ENCODE measurements at regions not wholly inside any gene's neighbourhood (a gene's known extent, or its start where the extent isn't known, plus 50 kb on each side); places are given as distances from the start of the nearest gene placed in this dataset.

GRCh38 chr16:52078716-52079655 lies 468.0 kb downstream of the TOX3 start:
- no peaks in the 10 kb centered on the region for H3K4me1 ChIP-seq
- peaks cover 0 to 3% (median 0%) of the 10 kb centered on the region in 3 donors for H3K27me3 ChIP-seq (ENCODE audit: insufficient read depth in 3 of 3, low read length in 2 of 3)
- H3K9me3 ChIP-seq, result no peaks in the 10 kb centered on the region
- H3K4me3 ChIP-seq, result no peak overlapping the region
- intact Hi-C loops (cut with DNase I), result no loop called here
- TF ChIP-seq CTCF (IDR thresholded peaks at IDR 0.05), result no peak
- H3K36me3 ChIP-seq (ENCODE audit: insufficient read depth in 1 of 2, low read depth in 1 of 2), result no peaks in the 10 kb centered on the region
- WGBS, 3 donors, result 90 to 92% (median 91%) methylated on average over 3 of the region's 3 CpGs
- ATAC-seq (no peak), DNase-seq (no peak)
- no peak overlapping the region for H3K27ac ChIP-seq

- no peak overlapping the region for H3K27ac ChIP-seq
- H3K9me3 ChIP-seq, result no peaks in the 10 kb centered on the region
- DNase-seq (no peak), ATAC-seq (no peak)
- H3K27me3 ChIP-seq (ENCODE audit: insufficient read depth in 3 of 3, low read length in 2 of 3), result peaks cover 0 to 3% (median 0%) of the 10 kb centered on the region in 3 donors
- no peaks in the 10 kb centered on the region for H3K36me3 ChIP-seq (ENCODE audit: insufficient read depth in 1 of 2, low read depth in 1 of 2)
- intact Hi-C loops (cut with DNase I), result no loop called here
- no peak for TF ChIP-seq CTCF (IDR thresholded peaks at IDR 0.05)
- H3K4me1 ChIP-seq, result no peaks in the 10 kb centered on the region
- 68 to 84% (median 77%) methylated on average over 5 of the region's 5 CpGs for WGBS, 3 donors
- H3K4me3 ChIP-seq, result no peak overlapping the region
These were observed 469.3 kb downstream of the TOX3 start for GRCh38 chr16:52077607-52078006.

GRCh38 chr16:52076801-52077201 lies 470.1 kb downstream of the TOX3 start:
- intact Hi-C loops (cut with DNase I), result no loop called here
- H3K36me3 ChIP-seq (ENCODE audit: insufficient read depth in 1 of 2, low read depth in 1 of 2), result no peaks in the 10 kb centered on the region
- no peaks in the 10 kb centered on the region for H3K4me1 ChIP-seq
- whole genome bisulfite sequencing, 3 donors, result 55 to 75% (median 58%) methylated on average over 3 of the region's 3 CpGs
- ATAC-seq (no peak), DNase-seq (no peak)
- H3K4me3 ChIP-seq, result no peak overlapping the region
- H3K27ac ChIP-seq, result no peak overlapping the region
- H3K9me3 ChIP-seq, result no peaks in the 10 kb centered on the region
- H3K27me3 ChIP-seq (ENCODE audit: insufficient read depth in 3 of 3, low read length in 2 of 3), result peaks cover 0 to 3% (median 0%) of the 10 kb centered on the region in 3 donors
- no peak for TF ChIP-seq CTCF (IDR thresholded peaks at IDR 0.05)

- intact Hi-C loops (cut with DNase I), result no loop called here
- Histone ChIP-seq H3K36me3 (ENCODE audit: insufficient read depth in 1 of 2, low read depth in 1 of 2) (no peaks in the 10 kb centered on the region), H3K4me1 (no peaks in the 10 kb centered on the region), H3K9me3 (no peaks in the 10 kb centered on the region), H3K27ac (no peak overlapping the region), H3K4me3 (no peak overlapping the region), H3K27me3 (ENCODE audit: insufficient read depth in 3 of 3, low read length in 2 of 3) (peaks cover 0 to 3% (median 0%) of the 10 kb centered on the region in 3 donors)
- ATAC-seq (no peak), DNase-seq (no peak)
- WGBS, 3 donors, result 84 to 85% (median 85%) methylated on average over 6 of the region's 6 CpGs
- no peak for TF ChIP-seq CTCF (IDR thresholded peaks at IDR 0.05)
These were observed 470.6 kb downstream of the TOX3 start for GRCh38 chr16:52076332-52076731.

Data from psoas muscle (tissue), 7 donors.